Glomerular endothelial cell (primary cell): ENCODE measurements at regions not wholly inside any gene's neighbourhood (a gene's known extent, or its start where the extent isn't known, plus 50 kb on each side); places are given as distances from the start of the nearest gene placed in this dataset.
"Not testable (repeated sequence)": the region's sequence is repeated elsewhere in the genome, so short reads cannot be mapped to it uniquely, and the experiment has no call there.

Experiments used
- DNase-seq: peaks from one replicate; pipeline ENCODE4 v3.0.0-alpha.2; 2011; ENCODE audit warnings: low read depth, low spot score; ENCODE audit errors: extremely low read depth

GRCh38 chr6:12538881-12539357 lies 177.6 kb upstream of the PHACTR1 start:
- no peak for DNase-seq

GRCh38 chr6:12542319-12543115 lies 174.1 kb upstream of the PHACTR1 start:
- not testable (repeated sequence) for DNase-seq

- no peak for DNase-seq
Observed at GRCh38 chr6:12543953-12544352, 172.6 kb upstream of the PHACTR1 start.

- DNase-seq = no peak
Observed at GRCh38 chr6:12544821-12545565, 171.6 kb upstream of the PHACTR1 start.

GRCh38 chr6:12545619-12546409 lies 170.8 kb upstream of the PHACTR1 start:
- no peak for DNase-seq

GRCh38 chr6:12546410-12547002 lies 170.1 kb upstream of the PHACTR1 start:
- DNase-seq = no peak

GRCh38 chr6:12548526-12548925 lies 168.0 kb upstream of the PHACTR1 start:
- no peak for DNase-seq

GRCh38 chr6:12549445-12549844 lies 167.1 kb upstream of the PHACTR1 start:
- DNase-seq = not testable (repeated sequence)

GRCh38 chr6:12554820-12555219 lies 161.7 kb upstream of the PHACTR1 start:
- not testable (repeated sequence) for DNase-seq

- DNase-seq = no peak
Observed at GRCh38 chr6:12555267-12555666, 161.3 kb upstream of the PHACTR1 start.

GRCh38 chr6:12555781-12556180 lies 160.8 kb upstream of the PHACTR1 start:
- DNase-seq = no peak

GRCh38 chr6:12557765-12558164 lies 158.8 kb upstream of the PHACTR1 start:
- no peak for DNase-seq

GRCh38 chr6:12560315-12560714 lies 156.3 kb upstream of the PHACTR1 start:
- no peak for DNase-seq

GRCh38 chr6:12566618-12567123 lies 149.9 kb upstream of the PHACTR1 start:
- no peak for DNase-seq

- peak; percentile 82 for DNase-seq
Observed at GRCh38 chr6:12567682-12568081, 148.9 kb upstream of the PHACTR1 start.

GRCh38 chr6:12569646-12570045 lies 146.9 kb upstream of the PHACTR1 start:
- no peak for DNase-seq

- DNase-seq = no peak
Observed at GRCh38 chr6:12570461-12571030, 146.0 kb upstream of the PHACTR1 start.

GRCh38 chr6:12572896-12573827 lies 143.4 kb upstream of the PHACTR1 start:
- DNase-seq = peak; percentile 95

GRCh38 chr6:12575961-12576360 lies 140.6 kb upstream of the PHACTR1 start:
- DNase-seq = no peak
